ENCODE measurements at regions not wholly inside any gene's neighbourhood (a gene's known extent, or its start where the extent isn't known, plus 50 kb on each side); places are given as distances from the start of the nearest gene placed in this dataset.
"Not testable (repeated sequence)": the region's sequence is repeated elsewhere in the genome, so short reads cannot be mapped to it uniquely, and the experiment has no call there.

DNA sequence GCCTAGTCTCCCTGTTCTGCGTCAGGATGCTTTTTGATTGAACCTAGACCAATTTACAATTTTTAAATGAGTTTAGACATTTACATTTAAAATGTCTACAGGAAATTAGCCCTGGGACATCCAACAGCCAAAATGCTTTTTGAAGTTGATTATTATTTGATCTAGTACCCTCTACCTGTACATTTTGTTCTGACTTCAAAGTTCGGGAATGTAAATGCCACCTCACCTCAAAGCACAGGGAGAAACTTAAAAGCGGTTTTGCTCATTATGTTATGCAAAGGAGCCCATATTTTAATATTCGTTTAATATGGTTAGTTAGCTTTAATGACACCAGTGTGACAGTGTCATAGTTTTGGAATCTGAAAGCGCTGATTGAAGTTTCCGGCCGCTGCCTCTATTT is 80.1 kb upstream of the FAM204A start:
- Histone ChIP-seq H3K27me3 (ENCODE audit: control insufficient read depth, insufficient read depth, low read length) (no peaks in the 10 kb centered on the region), H3K36me3 (ENCODE audit: control insufficient read depth, insufficient read depth, low read length) (no peaks in the 10 kb centered on the region), H3K9me3 (ENCODE audit: control insufficient read depth, insufficient read depth, low read length) (no peaks in the 10 kb centered on the region), H3K4me1 (ENCODE audit: control insufficient read depth, insufficient read depth, low read length) (no peaks in the 10 kb centered on the region), H3K27ac (ENCODE audit: low read length) (no peak overlapping the region), H3K4me3 (ENCODE audit: low read length) (no peak overlapping the region)
- WGBS (ENCODE audit: insufficient coverage, insufficient read length), result no CpG with 5 or more reads among the region's 7 CpGs
- DNase-seq (ENCODE audit: low read depth, low spot score), result no peak

DNA sequence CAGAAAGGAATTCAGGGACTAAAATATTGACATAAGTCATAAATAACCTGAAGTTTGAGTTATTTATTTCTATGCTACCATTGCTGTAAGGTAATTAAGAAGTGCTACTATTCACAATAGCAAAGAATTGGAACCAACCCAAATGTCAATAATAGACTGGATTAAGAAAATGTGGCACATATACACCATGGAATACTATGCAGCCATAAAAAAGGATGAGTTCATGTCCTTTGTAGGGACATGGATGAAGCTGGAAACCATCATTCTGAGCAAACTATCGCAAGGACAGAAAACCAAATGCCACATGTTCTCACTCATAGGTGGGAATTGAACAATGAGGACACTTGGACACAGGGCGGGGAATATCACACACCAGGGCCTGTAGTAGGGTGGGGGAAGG is 77.9 kb upstream of the FAM204A start:
- H3K27ac ChIP-seq (ENCODE audit: low read length); H3K4me3 ChIP-seq (ENCODE audit: low read length); H3K4me1 ChIP-seq (ENCODE audit: control insufficient read depth, insufficient read depth, low read length); H3K9me3 ChIP-seq (ENCODE audit: control insufficient read depth, insufficient read depth, low read length); H3K36me3 ChIP-seq (ENCODE audit: control insufficient read depth, insufficient read depth, low read length); DNase-seq (ENCODE audit: low read depth, low spot score); H3K27me3 ChIP-seq (ENCODE audit: control insufficient read depth, insufficient read depth, low read length): not testable (repeated sequence)
- no CpG with 5 or more reads among the region's 2 CpGs for WGBS (ENCODE audit: insufficient coverage, insufficient read length)

DNA sequence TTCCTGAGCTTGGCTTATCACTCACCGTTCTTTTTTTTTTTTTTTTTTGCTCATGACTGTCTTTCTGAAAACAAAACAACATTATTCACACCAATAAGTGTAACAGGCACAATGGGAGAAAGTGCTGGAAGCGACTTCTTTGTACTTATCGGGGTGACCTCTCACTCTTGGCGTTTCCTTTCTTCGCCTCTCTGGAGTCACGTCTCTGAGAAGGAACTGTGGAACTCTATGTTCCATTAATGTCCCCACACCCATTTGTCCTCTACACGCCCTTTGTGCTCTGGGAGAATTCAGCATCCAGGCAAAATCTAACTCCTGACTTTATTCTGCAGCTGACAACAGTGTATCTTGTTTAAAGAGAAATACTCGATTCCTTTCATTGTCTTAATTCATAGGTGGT is 70.8 kb upstream of the FAM204A start:
- Histone ChIP-seq H3K9me3 (ENCODE audit: control insufficient read depth, insufficient read depth, low read length) (no peaks in the 10 kb centered on the region), H3K4me3 (ENCODE audit: low read length) (no peak overlapping the region), H3K36me3 (ENCODE audit: control insufficient read depth, insufficient read depth, low read length) (no peaks in the 10 kb centered on the region), H3K4me1 (ENCODE audit: control insufficient read depth, insufficient read depth, low read length) (no peaks in the 10 kb centered on the region), H3K27ac (ENCODE audit: low read length) (no peak overlapping the region), H3K27me3 (ENCODE audit: control insufficient read depth, insufficient read depth, low read length) (no peaks in the 10 kb centered on the region)
- no CpG with 5 or more reads among the region's 8 CpGs for WGBS (ENCODE audit: insufficient coverage, insufficient read length)
- DNase-seq (ENCODE audit: low read depth, low spot score), result no peak

DNA sequence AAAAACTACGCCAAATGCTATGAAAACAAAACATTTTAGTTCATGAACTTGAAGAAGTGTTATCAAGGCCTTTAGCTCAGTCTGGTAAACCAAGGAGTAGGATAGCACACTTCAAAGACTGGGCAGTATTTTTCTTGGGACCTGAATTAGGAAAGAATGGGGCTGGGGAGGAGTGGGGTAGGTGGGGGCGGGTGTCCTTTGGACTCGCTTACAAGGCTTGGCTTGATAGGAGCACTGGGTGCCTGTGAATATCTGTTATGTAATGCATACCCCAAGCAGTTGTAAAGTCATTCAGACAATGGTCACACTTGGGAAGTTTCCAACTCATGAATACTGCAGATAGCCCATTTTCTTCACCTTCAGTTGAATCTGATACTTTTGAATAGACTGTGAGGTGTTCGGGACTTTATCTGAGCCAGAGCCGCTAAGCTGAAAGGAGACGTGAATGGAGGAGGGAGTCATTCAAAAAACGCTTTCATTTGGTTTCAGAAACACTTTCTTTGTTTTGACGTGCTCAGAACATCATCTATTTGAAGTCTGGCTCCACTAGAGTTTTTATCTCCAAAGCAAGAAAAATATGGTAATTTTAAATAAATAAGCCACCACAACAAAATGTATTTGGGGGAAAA is 70.1 kb upstream of the FAM204A start:
- no CpG with 5 or more reads among the region's 8 CpGs for WGBS (ENCODE audit: insufficient coverage, insufficient read length)
- Histone ChIP-seq H3K27ac (ENCODE audit: low read length) (no peak overlapping the region), H3K27me3 (ENCODE audit: control insufficient read depth, insufficient read depth, low read length) (no peaks in the 10 kb centered on the region), H3K9me3 (ENCODE audit: control insufficient read depth, insufficient read depth, low read length) (no peaks in the 10 kb centered on the region), H3K36me3 (ENCODE audit: control insufficient read depth, insufficient read depth, low read length) (no peaks in the 10 kb centered on the region), H3K4me3 (ENCODE audit: low read length) (no peak overlapping the region), H3K4me1 (ENCODE audit: control insufficient read depth, insufficient read depth, low read length) (no peaks in the 10 kb centered on the region; the same call in 1 of the 2 replicates)
- no peak for DNase-seq (ENCODE audit: low read depth, low spot score)

DNA sequence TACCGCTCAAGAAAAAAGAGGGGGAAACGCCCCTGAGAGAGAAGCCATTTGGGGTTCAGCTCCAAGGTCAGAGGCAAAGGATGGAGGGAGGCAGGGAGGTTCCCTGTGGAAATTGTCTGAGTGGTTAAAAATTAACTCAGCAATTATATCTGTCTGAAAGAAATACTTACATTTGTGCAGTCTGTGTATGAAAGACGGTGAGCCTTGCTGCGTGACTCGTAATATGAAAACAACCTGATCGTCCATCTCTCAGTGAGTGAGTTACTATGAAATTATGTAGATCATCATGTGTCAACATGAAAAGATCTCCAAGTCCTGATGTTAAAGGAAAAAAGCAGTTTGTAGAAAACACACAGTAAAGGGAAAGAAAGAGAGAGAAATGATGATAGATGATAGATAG is 67.2 kb upstream of the FAM204A start:
- DNase-seq (ENCODE audit: low read depth, low spot score), result no peak
- H3K4me3 ChIP-seq (ENCODE audit: low read length), result no peak overlapping the region
- H3K4me1 ChIP-seq (ENCODE audit: control insufficient read depth, insufficient read depth, low read length), result no peaks in the 10 kb centered on the region; the same call in 1 of the 2 replicates
- H3K27me3 ChIP-seq (ENCODE audit: control insufficient read depth, insufficient read depth, low read length), result no peaks in the 10 kb centered on the region
- no peaks in the 10 kb centered on the region for H3K36me3 ChIP-seq (ENCODE audit: control insufficient read depth, insufficient read depth, low read length)
- no peak overlapping the region for H3K27ac ChIP-seq (ENCODE audit: low read length)
- no CpG with 5 or more reads among the region's 6 CpGs for WGBS (ENCODE audit: insufficient coverage, insufficient read length)
- no peaks in the 10 kb centered on the region for H3K9me3 ChIP-seq (ENCODE audit: control insufficient read depth, insufficient read depth, low read length)

DNA sequence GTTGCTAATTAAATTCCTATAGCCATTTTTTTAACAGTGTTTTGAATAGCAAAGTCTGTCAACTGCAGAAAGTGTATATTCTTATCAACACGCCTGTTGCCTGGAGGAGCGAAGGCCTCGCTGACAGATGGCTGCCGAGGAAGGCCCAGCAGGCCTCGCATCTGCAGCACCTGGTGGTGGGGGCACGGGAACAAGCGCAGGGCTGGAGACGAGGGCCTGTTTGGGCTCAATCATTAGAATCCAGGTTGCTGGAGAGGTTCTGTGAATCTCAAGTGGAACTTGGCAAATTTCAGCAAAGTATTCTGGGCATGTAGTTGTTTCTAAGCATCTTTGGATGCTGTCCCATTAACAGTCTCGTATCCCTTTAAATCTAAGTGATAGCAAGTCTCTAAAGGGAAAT is 66.1 kb upstream of the FAM204A start:
- no peak for DNase-seq (ENCODE audit: low read depth, low spot score)
- Histone ChIP-seq H3K27ac (ENCODE audit: low read length) (no peak overlapping the region), H3K4me3 (ENCODE audit: low read length) (no peak overlapping the region), H3K27me3 (ENCODE audit: control insufficient read depth, insufficient read depth, low read length) (no peaks in the 10 kb centered on the region), H3K36me3 (ENCODE audit: control insufficient read depth, insufficient read depth, low read length) (no peaks in the 10 kb centered on the region), H3K4me1 (ENCODE audit: control insufficient read depth, insufficient read depth, low read length) (no peaks in the 10 kb centered on the region; the same call in 1 of the 2 replicates), H3K9me3 (ENCODE audit: control insufficient read depth, insufficient read depth, low read length) (no peaks in the 10 kb centered on the region)
- WGBS (ENCODE audit: insufficient coverage, insufficient read length), result no CpG with 5 or more reads among the region's 9 CpGs

- Histone ChIP-seq H3K36me3 (ENCODE audit: control insufficient read depth, insufficient read depth, low read length) (no peaks in the 10 kb centered on the region), H3K27ac (ENCODE audit: low read length) (no peak overlapping the region), H3K9me3 (ENCODE audit: control insufficient read depth, insufficient read depth, low read length) (no peaks in the 10 kb centered on the region), H3K4me1 (ENCODE audit: control insufficient read depth, insufficient read depth, low read length) (no peaks in the 10 kb centered on the region; the same call in 1 of the 2 replicates), H3K4me3 (ENCODE audit: low read length) (no peak overlapping the region), H3K27me3 (ENCODE audit: control insufficient read depth, insufficient read depth, low read length) (no peaks in the 10 kb centered on the region)
- WGBS (ENCODE audit: insufficient coverage, insufficient read length), result no CpG with 5 or more reads among the region's 5 CpGs
- no peak for DNase-seq (ENCODE audit: low read depth, low spot score)
These were observed 65.7 kb upstream of the FAM204A start for GRCh38 chr10:118407777-118408176.

GRCh38 chr10:118407026-118407425 is 64.9 kb upstream of the FAM204A start:
- no peak for DNase-seq (ENCODE audit: low read depth, low spot score)

GRCh38 chr10:118405928-118406327 is 63.8 kb upstream of the FAM204A start:
- H3K27me3 ChIP-seq (ENCODE audit: control insufficient read depth, insufficient read depth, low read length), result no peaks in the 10 kb centered on the region
- H3K36me3 ChIP-seq (ENCODE audit: control insufficient read depth, insufficient read depth, low read length), result no peaks in the 10 kb centered on the region
- H3K4me1 ChIP-seq (ENCODE audit: control insufficient read depth, insufficient read depth, low read length), result no peaks in the 10 kb centered on the region; the same call in 1 of the 2 replicates
- WGBS (ENCODE audit: insufficient coverage, insufficient read length), result no CpG with 5 or more reads among the region's 3 CpGs
- no peaks in the 10 kb centered on the region for H3K9me3 ChIP-seq (ENCODE audit: control insufficient read depth, insufficient read depth, low read length)
- H3K27ac ChIP-seq (ENCODE audit: low read length), result no peak overlapping the region
- no peak for DNase-seq (ENCODE audit: low read depth, low spot score)
- no peak overlapping the region for H3K4me3 ChIP-seq (ENCODE audit: low read length)

More at GRCh38 chr10:118407026-118407425, 64.9 kb upstream of the FAM204A start:
- no peak overlapping the region for H3K27ac ChIP-seq (ENCODE audit: low read length)
- H3K27me3 ChIP-seq (ENCODE audit: control insufficient read depth, insufficient read depth, low read length), result no peaks in the 10 kb centered on the region
- H3K36me3 ChIP-seq (ENCODE audit: control insufficient read depth, insufficient read depth, low read length), result no peaks in the 10 kb centered on the region
- H3K4me1 ChIP-seq (ENCODE audit: control insufficient read depth, insufficient read depth, low read length), result no peaks in the 10 kb centered on the region; the same call in 1 of the 2 replicates
- H3K4me3 ChIP-seq (ENCODE audit: low read length), result no peak overlapping the region
- no peaks in the 10 kb centered on the region for H3K9me3 ChIP-seq (ENCODE audit: control insufficient read depth, insufficient read depth, low read length)

- WGBS (ENCODE audit: insufficient coverage, insufficient read length), result no CpG with 5 or more reads among the region's 3 CpGs
- Histone ChIP-seq H3K4me1 (ENCODE audit: control insufficient read depth, insufficient read depth, low read length) (no peaks in the 10 kb centered on the region; the same call in 1 of the 2 replicates), H3K27ac (ENCODE audit: low read length) (no peak overlapping the region), H3K4me3 (ENCODE audit: low read length) (no peak overlapping the region), H3K36me3 (ENCODE audit: control insufficient read depth, insufficient read depth, low read length) (no peaks in the 10 kb centered on the region), H3K27me3 (ENCODE audit: control insufficient read depth, insufficient read depth, low read length) (no peaks in the 10 kb centered on the region), H3K9me3 (ENCODE audit: control insufficient read depth, insufficient read depth, low read length) (no peaks in the 10 kb centered on the region)
- no peak for DNase-seq (ENCODE audit: low read depth, low spot score)
These were observed 61.8 kb upstream of the FAM204A start for GRCh38 chr10:118403967-118404366.

GRCh38 chr10:118401708-118402193 is 59.6 kb upstream of the FAM204A start:
- Histone ChIP-seq H3K9me3 (ENCODE audit: control insufficient read depth, insufficient read depth, low read length) (no peaks in the 10 kb centered on the region), H3K36me3 (ENCODE audit: control insufficient read depth, insufficient read depth, low read length) (no peaks in the 10 kb centered on the region), H3K4me1 (ENCODE audit: control insufficient read depth, insufficient read depth, low read length) (no peaks in the 10 kb centered on the region), H3K27ac (ENCODE audit: low read length) (no peak overlapping the region), H3K27me3 (ENCODE audit: control insufficient read depth, insufficient read depth, low read length) (no peaks in the 10 kb centered on the region), H3K4me3 (ENCODE audit: low read length) (no peak overlapping the region)
- WGBS (ENCODE audit: insufficient coverage, insufficient read length), result no CpG with 5 or more reads among the region's 2 CpGs
- no peak for DNase-seq (ENCODE audit: low read depth, low spot score)

Measured in iPS DF 6.9 (cell line).